ENCODE measurements at regions not wholly inside any gene's neighbourhood (a gene's known extent, or its start where the extent isn't known, plus 50 kb on each side); places are given as distances from the start of the nearest gene placed in this dataset.
"Not testable (repeated sequence)": the region's sequence is repeated elsewhere in the genome, so short reads cannot be mapped to it uniquely, and the experiment has no call there.

DNA sequence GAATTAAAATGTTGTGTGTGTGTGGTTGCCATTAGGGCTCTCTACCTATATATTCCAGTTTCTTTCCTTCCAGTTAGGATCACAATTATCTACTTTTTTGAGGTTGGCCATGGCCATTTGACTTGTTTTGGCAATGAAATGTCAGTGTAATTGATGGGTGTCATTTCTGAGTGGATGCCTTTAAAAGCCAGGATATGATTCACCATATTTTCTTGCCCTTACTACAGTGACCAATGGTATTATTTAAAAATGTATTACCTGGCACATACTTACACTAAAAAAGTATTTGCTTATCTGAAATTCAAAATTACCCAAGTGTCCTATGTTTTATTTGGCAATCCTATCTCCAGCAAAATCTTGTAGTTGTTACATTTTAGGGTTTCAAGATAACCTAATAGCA, 258.7 kb upstream of the ACTBL2 start:
- Mint-ChIP-seq H3K9me3 (no peaks in the 10 kb centered on the region), H3K4me3 (no peak overlapping the region), H3K27me3 (no peaks in the 10 kb centered on the region), H3K4me1 (no peaks in the 10 kb centered on the region), H3K36me3 (no peaks in the 10 kb centered on the region), H3K27ac (no peak overlapping the region)
- ATAC-seq (ENCODE audit: low read depth) (no peak), DNase-seq (no peak)
- POLR2A ChIA-PET = no interaction called here

DNA sequence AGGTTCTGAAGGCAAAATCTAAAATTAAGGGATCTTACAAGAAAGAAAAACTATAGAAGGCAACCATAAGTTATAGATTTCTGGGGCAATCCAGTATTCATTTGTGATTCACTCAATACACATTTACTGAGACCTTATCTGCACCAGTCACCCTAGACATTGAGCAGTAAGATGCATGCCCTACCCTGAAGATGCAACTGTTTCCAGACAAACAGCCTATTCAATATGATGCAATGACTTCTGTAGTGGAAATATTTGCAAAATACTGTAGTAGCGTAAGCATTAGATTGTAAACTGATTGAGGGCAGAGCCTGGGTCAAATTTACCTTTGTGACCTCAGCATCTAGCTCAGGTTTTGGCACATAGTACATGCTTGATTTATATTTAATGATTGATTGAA, 256.2 kb upstream of the ACTBL2 start:
- POLR2A ChIA-PET = no interaction called here
- Mint-ChIP-seq H3K27ac (no peak overlapping the region), H3K4me1 (no peaks in the 10 kb centered on the region), H3K4me3 (no peak overlapping the region), H3K9me3 (no peaks in the 10 kb centered on the region), H3K27me3 (no peaks in the 10 kb centered on the region), H3K36me3 (no peaks in the 10 kb centered on the region)
- DNase-seq = no peak
- no peak for ATAC-seq (ENCODE audit: low read depth)

DNA sequence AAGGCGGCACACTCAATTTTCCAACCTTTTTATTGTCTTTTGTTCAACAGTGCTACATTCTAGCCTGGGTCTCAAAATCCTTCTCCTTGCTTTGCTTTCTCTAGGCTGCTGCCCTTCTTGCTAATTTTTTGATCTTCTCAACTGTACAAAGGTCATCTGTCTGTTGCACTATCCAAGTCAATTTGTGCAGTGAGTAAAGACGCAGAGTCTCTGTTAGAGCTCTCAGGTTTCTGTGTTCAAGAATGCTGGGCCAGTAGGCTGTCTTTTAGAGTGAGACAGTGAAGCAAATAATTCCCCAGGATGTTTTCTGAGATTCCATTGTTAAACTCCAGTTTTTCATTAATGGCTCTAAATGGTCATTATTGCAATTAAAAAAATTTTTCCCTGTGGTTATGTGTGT, 255.7 kb upstream of the ACTBL2 start:
- H3K27me3 Mint-ChIP-seq = no peaks in the 10 kb centered on the region
- H3K27ac Mint-ChIP-seq = no peak overlapping the region
- POLR2A ChIA-PET = no interaction called here
- H3K36me3 Mint-ChIP-seq = no peaks in the 10 kb centered on the region
- H3K9me3 Mint-ChIP-seq = no peaks in the 10 kb centered on the region
- no peak overlapping the region for H3K4me3 Mint-ChIP-seq
- no peak for DNase-seq
- no peak for ATAC-seq (ENCODE audit: low read depth)
- H3K4me1 Mint-ChIP-seq = no peaks in the 10 kb centered on the region

DNA sequence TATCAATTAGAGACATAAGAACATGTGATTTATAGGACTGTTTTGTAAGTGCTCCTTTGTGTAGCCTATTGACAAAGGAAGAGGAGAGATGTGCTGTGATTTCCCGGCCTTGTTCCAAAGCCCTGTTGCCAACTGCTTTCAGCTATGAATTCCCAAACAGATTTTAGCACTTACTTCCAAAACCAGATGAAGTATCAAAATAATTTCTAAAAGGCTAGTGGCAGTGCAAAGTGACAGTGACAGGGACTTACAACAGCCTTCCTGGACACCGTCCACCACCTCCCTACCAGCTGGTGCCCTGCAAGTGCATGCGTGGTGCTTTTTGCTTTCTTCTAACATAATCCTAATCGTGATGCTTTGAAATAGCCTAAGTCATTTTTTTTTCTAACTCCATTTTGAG, 254.1 kb upstream of the ACTBL2 start:
- Mint-ChIP-seq H3K27ac (no peak overlapping the region), H3K9me3 (no peaks in the 10 kb centered on the region), H3K27me3 (no peaks in the 10 kb centered on the region), H3K4me3 (no peak overlapping the region), H3K36me3 (no peaks in the 10 kb centered on the region), H3K4me1 (no peaks in the 10 kb centered on the region)
- ATAC-seq (ENCODE audit: low read depth) = no peak
- POLR2A ChIA-PET = no interaction called here
- DNase-seq = no peak

DNA sequence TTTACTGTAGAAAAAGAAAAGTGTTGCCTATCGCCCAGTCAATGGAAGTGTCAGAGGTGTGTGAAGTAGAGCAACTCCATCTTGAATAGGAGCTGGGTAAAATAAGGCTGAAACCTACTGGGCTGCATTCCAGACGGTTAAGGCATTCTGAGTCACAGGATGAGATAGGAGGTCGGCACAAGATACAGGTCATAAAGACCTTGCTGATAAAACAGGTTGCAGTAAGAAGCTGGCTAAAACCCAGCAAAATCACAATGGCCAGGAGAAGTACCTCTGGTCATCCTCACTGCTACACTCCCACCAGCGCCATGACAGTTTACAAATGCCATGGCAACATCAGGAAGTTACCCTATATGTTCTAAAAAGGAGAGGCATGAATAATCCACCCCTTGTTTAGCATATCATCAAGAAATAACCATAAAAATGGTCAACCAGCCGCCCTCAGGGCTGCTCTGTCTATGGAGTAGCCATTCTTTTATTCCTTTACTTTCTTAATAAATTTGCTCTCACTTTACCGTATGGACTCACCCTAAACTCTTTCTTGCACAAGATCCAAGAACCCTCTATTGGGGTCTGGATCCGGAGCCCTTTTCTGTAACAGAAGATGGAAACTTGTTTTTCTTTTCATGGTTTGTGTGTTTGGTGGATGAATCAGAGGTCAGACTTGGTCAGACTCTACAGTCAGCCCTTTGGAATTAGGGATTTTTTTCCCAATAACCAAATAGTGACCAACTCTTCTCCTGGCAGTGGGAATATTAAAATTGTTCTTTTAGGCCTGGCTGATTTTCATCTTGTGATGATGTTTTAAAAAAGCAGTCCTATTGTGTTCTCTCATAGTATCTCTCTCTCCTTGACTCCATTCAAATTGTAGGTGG, 252.9 kb upstream of the ACTBL2 start:
- H3K9me3 Mint-ChIP-seq; H3K27me3 Mint-ChIP-seq; DNase-seq; POLR2A ChIA-PET; H3K36me3 Mint-ChIP-seq; H3K4me3 Mint-ChIP-seq; H3K27ac Mint-ChIP-seq; ATAC-seq (ENCODE audit: low read depth); H3K4me1 Mint-ChIP-seq: not testable (repeated sequence)

DNA sequence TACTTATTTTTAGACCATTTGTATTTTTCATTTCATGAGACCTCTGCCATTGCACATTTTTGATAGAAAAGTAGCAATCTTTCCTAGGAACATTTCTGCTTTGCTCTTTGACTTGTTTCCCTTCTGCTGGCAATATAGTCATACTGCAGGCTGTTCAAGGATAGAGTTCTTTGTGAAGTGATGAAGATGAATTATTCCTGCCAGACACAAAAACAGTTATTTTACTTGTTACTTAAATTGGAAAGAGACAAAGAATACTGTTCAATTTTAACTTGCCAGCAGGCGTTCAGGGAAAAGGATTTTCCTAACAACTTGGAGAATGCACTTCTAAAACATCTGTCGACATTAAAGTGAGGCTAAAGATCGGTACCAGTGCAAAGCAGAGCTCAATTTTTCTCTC, 251.7 kb upstream of the ACTBL2 start:
- H3K27ac Mint-ChIP-seq = no peak overlapping the region
- no peaks in the 10 kb centered on the region for H3K27me3 Mint-ChIP-seq
- no peak for ATAC-seq (ENCODE audit: low read depth)
- H3K9me3 Mint-ChIP-seq = no peaks in the 10 kb centered on the region
- no peak for DNase-seq
- H3K36me3 Mint-ChIP-seq = no peaks in the 10 kb centered on the region
- H3K4me3 Mint-ChIP-seq = no peak overlapping the region
- POLR2A ChIA-PET = no interaction called here
- H3K4me1 Mint-ChIP-seq = no peaks in the 10 kb centered on the region

GRCh38 chr5:57727591-57727990, 245.0 kb upstream of the ACTBL2 start:
- no peak overlapping the region for H3K4me3 Mint-ChIP-seq
- H3K9me3 Mint-ChIP-seq = no peaks in the 10 kb centered on the region
- no peaks in the 10 kb centered on the region for H3K4me1 Mint-ChIP-seq
- DNase-seq (no peak), ATAC-seq (ENCODE audit: low read depth) (no peak)
- H3K27me3 Mint-ChIP-seq = no peaks in the 10 kb centered on the region
- no peak overlapping the region for H3K27ac Mint-ChIP-seq
- H3K36me3 Mint-ChIP-seq = no peaks in the 10 kb centered on the region
- POLR2A ChIA-PET = no interaction called here

DNA sequence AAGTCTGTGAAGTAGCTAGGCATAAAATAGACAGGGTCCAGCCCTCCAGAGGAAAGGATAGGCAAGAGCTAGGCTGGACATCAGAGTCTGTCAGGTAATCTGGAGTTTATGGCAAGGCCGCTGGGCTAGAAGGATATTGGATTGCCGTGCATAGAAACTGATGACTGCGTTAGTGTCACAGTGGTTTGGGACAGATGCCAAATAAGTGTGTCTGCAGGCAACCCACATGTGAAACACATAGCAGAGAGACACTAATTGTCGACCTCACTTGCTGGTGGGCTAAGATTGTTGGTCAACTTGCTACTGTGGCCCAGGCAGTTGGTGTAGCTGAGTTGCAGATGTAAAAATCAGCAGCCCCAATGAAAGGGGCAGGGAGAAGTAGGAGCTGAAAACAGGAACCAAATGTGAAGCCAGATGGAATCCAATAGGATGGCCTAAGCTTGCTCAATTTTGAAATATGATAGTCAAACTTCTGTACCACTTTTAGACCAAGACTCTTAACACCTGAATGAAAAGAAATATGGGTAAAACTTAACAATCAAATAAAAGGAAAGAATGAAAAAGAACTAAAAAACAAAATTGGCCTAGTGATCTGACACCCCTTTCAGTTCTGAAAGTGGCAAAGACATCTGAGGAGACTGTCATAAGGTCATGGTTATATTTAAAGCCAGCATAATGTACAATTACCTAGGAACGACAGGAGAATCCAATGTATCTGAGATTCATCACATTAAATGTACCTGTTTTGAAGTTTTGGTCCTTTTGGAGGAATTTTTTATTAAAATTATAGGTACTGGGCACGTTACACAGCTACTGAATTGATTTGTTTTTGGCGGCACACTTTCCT, 243.3 kb upstream of the ACTBL2 start:
- no peaks in the 10 kb centered on the region for H3K9me3 Mint-ChIP-seq
- POLR2A ChIA-PET = no interaction called here
- H3K4me1 Mint-ChIP-seq = no peaks in the 10 kb centered on the region
- ATAC-seq (ENCODE audit: low read depth) (no peak), DNase-seq (no peak)
- H3K27ac Mint-ChIP-seq = no peak overlapping the region
- no peak overlapping the region for H3K4me3 Mint-ChIP-seq
- no peaks in the 10 kb centered on the region for H3K36me3 Mint-ChIP-seq
- H3K27me3 Mint-ChIP-seq = no peaks in the 10 kb centered on the region

GRCh38 chr5:57724836-57725235, 242.2 kb upstream of the ACTBL2 start:
- H3K27ac Mint-ChIP-seq = no peak overlapping the region
- no peaks in the 10 kb centered on the region for H3K27me3 Mint-ChIP-seq
- POLR2A ChIA-PET = no interaction called here
- H3K4me3 Mint-ChIP-seq = no peak overlapping the region
- H3K9me3 Mint-ChIP-seq = no peaks in the 10 kb centered on the region
- DNase-seq (no peak), ATAC-seq (ENCODE audit: low read depth) (no peak)
- H3K4me1 Mint-ChIP-seq = no peaks in the 10 kb centered on the region
- H3K36me3 Mint-ChIP-seq = no peaks in the 10 kb centered on the region

DNA sequence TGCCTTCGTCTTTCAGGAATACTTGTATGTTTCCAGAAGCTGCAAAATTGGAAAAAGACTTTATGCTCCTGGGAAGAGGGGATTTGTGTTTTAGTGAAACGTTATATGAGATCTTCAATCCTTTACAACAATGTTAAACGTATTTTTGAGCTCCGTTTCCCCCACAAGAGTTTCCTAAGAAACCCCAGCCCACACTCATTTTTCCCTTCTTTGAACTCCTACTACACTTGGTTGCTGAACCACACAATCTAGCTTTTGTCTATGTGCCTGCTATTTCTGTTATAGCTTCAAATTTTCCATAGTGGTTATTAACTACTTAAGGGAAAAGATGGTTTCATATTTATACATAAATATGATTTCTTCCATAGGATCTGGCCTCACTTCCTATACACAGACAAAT, 238.6 kb upstream of the ACTBL2 start:
- POLR2A ChIA-PET = no interaction called here
- no peak overlapping the region for H3K4me3 Mint-ChIP-seq
- no peak overlapping the region for H3K27ac Mint-ChIP-seq
- H3K9me3 Mint-ChIP-seq = no peaks in the 10 kb centered on the region
- H3K4me1 Mint-ChIP-seq = no peaks in the 10 kb centered on the region
- ATAC-seq (ENCODE audit: low read depth) (no peak), DNase-seq (no peak)
- no peaks in the 10 kb centered on the region for H3K27me3 Mint-ChIP-seq
- H3K36me3 Mint-ChIP-seq = no peaks in the 10 kb centered on the region

GRCh38 chr5:57720656-57721055, 238.0 kb upstream of the ACTBL2 start:
- H3K4me3 Mint-ChIP-seq = no peak overlapping the region
- no peaks in the 10 kb centered on the region for H3K36me3 Mint-ChIP-seq
- POLR2A ChIA-PET = no interaction called here
- ATAC-seq (ENCODE audit: low read depth) (no peak), DNase-seq (no peak)
- H3K27ac Mint-ChIP-seq = no peak overlapping the region
- no peaks in the 10 kb centered on the region for H3K4me1 Mint-ChIP-seq
- peaks cover 3% of the 10 kb centered on the region for H3K27me3 Mint-ChIP-seq
- H3K9me3 Mint-ChIP-seq = no peaks in the 10 kb centered on the region

- Mint-ChIP-seq H3K27ac (no peak overlapping the region), H3K9me3 (no peaks in the 10 kb centered on the region), H3K36me3 (no peaks in the 10 kb centered on the region), H3K4me3 (no peak overlapping the region), H3K27me3 (peaks cover 3% of the 10 kb centered on the region), H3K4me1 (no peaks in the 10 kb centered on the region)
- ATAC-seq (ENCODE audit: low read depth) (no peak), DNase-seq (no peak)
- POLR2A ChIA-PET = no interaction called here
Measured at GRCh38 chr5:57719216-57719615, 236.6 kb upstream of the ACTBL2 start.

DNA sequence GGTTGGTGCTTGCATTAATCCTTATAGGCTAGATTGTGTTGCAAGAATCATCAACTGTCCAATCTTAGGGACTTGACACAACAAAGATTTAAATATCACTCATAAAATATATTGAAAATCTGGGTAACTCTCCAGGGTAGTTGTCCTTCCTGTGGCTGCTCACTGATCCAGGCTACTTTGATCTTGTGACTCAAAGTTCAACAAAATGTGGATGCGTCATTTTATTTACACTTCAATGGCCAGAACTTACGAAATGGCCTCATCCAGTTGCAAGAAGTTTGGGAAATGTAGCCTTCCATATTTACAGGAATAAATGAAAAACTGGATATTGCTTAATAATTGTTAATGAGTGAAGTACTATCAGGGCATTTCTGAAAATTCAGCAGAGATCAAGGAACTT, 235.5 kb upstream of the ACTBL2 start:
- no peaks in the 10 kb centered on the region for H3K36me3 Mint-ChIP-seq
- H3K27ac Mint-ChIP-seq = no peak overlapping the region
- H3K9me3 Mint-ChIP-seq = no peaks in the 10 kb centered on the region
- ATAC-seq (ENCODE audit: low read depth) (no peak), DNase-seq (no peak)
- H3K4me3 Mint-ChIP-seq = no peak overlapping the region
- H3K27me3 Mint-ChIP-seq = peaks cover 3% of the 10 kb centered on the region
- no peaks in the 10 kb centered on the region for H3K4me1 Mint-ChIP-seq
- POLR2A ChIA-PET = no interaction called here

DNA sequence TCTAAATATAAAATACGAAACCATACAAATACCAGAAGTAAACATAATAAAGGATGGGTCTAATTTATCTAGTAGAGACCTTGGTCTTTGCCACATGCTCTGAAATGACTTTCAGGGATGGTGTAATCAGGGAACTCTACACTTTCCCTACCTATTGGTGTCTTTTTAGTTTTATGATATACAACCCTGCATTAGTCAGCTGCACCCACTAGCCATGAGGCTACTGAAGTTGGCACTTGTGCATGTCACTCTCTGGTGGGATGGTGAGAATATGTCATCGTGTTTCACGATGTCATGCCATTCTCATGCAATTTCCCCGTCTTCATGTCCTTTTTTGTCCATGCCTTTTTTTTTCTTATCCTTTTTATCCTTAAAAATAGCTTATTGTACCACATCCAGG, 234.9 kb upstream of the ACTBL2 start:
- Mint-ChIP-seq H3K9me3 (no peaks in the 10 kb centered on the region), H3K36me3 (no peaks in the 10 kb centered on the region), H3K27ac (no peak overlapping the region), H3K4me3 (no peak overlapping the region), H3K27me3 (peaks cover 3% of the 10 kb centered on the region), H3K4me1 (no peaks in the 10 kb centered on the region)
- DNase-seq (no peak), ATAC-seq (ENCODE audit: low read depth) (no peak)
- POLR2A ChIA-PET = no interaction called here

Measured in activated naive CD8-positive, alpha-beta T cell treated with anti-CD3 and anti-CD28 coated beads, Interleukin-2, amount 10 ng/mL, durations not matched to agents 7 days and 5 days (primary cell).